IMR-90 (cell line): ENCODE measurements at regions not wholly inside any gene's neighbourhood (a gene's known extent, or its start where the extent isn't known, plus 50 kb on each side); places are given as distances from the start of the nearest gene placed in this dataset.

Experiments
- ATAC-seq: fragments of 200-7000 bp; cut with Tn5 transposase; 2 replicates; pipeline ENCODE4 v1.9.1; 2020; ENCODE audit warnings: low read depth, mild to moderate bottlenecking, moderate library complexity
- BruUV-seq: library from RNA; stranded (reverse); fragments of 400-500 nt; replicated peaks from 2 replicates; lab custom pipeline; 2021; lab: Mats Ljungman, UMichigan
- CTCF ChIA-PET: fragments of 300-600 bp; formaldehyde crosslinking; extraction: SDS; loops from one replicate; lab custom pipeline; 2021; ENCODE audit warnings: antibody characterized with exemption; lab: Yijun Ruan, JAX
- POLR2A ChIA-PET: fragments of 300-600 bp; sonication (Branson Sonifier 250); formaldehyde crosslinking; loops from one replicate; lab custom pipeline; 2022; ENCODE audit warnings: antibody characterized with exemption; ENCODE audit not compliant: unreplicated experiment; lab: Charles Lee
- DNase-seq: peaks from one replicate; pipeline ENCODE4 v3.0.0; 2013
- H2AFZ ChIP-seq: replicated peaks from 2 replicates; pipeline ENCODE3; 2013; ENCODE audit warnings: low read length, mild to moderate bottlenecking; ENCODE audit not compliant: poor library complexity
- H2AK5ac ChIP-seq: 2 replicates; pipeline ENCODE4 v1.6.1; 2013; ENCODE audit warnings: low read depth, low read length, inconsistent platforms
- H2AK9ac ChIP-seq: replicated peaks from 2 replicates; pipeline ENCODE3; 2013; ENCODE audit warnings: mild to moderate bottlenecking, low read depth, low read length, moderate library complexity; ENCODE audit not compliant: poor library complexity
- H2BK120ac ChIP-seq: 2 replicates; pipeline ENCODE4 v1.6.1; 2013; ENCODE audit warnings: low read depth, low read length, inconsistent platforms
- H2BK15ac ChIP-seq: 3 replicates; pipeline ENCODE4 v1.6.1; 2013; ENCODE audit warnings: low read depth, low read length, inconsistent platforms
- H2BK20ac ChIP-seq: 2 replicates; pipeline ENCODE4 v1.6.1; 2013; ENCODE audit warnings: low read depth, mild to moderate bottlenecking, inconsistent platforms, low read length, moderate library complexity
- H2BK5ac ChIP-seq: 2 replicates; pipeline ENCODE4 v1.6.1; 2013; ENCODE audit warnings: mild to moderate bottlenecking, low read depth, low read length, inconsistent platforms; ENCODE audit not compliant: poor library complexity, severe bottlenecking
- H3K14ac ChIP-seq: replicated peaks from 2 replicates; pipeline ENCODE4 v1.6.1; 2013; ENCODE audit warnings: low read depth, low read length, inconsistent platforms
- H3K18ac ChIP-seq: 2 replicates; pipeline ENCODE4 v1.6.1; 2013; ENCODE audit warnings: low read depth, low read length, control low read depth
- H3K23ac ChIP-seq: 2 replicates; pipeline ENCODE4 v1.6.1; 2013; ENCODE audit warnings: low read depth, low read length, inconsistent platforms
- H3K27ac ChIP-seq: 2 replicates; pipeline ENCODE4 v1.5.1; 2013; ENCODE audit warnings: mild to moderate bottlenecking, control low read depth, low read length; ENCODE audit not compliant: insufficient read depth
- H3K27me3 ChIP-seq: 2 replicates; pipeline ENCODE4 v1.6.1; 2013; ENCODE audit warnings: low read length; ENCODE audit not compliant: control insufficient read depth, insufficient read depth
- H3K36me3 ChIP-seq: 2 replicates; pipeline ENCODE4 v1.6.1; 2013; ENCODE audit warnings: low read length, mixed read lengths; ENCODE audit not compliant: control insufficient read depth, insufficient read depth
- H3K4ac ChIP-seq: 2 replicates; pipeline ENCODE4 v1.6.1; 2013; ENCODE audit warnings: low read depth, low read length, inconsistent platforms
- H3K4me1 ChIP-seq: 2 replicates; pipeline ENCODE4 v1.6.1; 2013; ENCODE audit warnings: low read length, mixed read lengths; ENCODE audit not compliant: control insufficient read depth, insufficient read depth
- H3K4me2 ChIP-seq: 2 replicates; pipeline ENCODE4 v1.6.1; 2013; ENCODE audit warnings: low read depth, mild to moderate bottlenecking, control low read depth, low read length, moderate library complexity
- H3K4me3 ChIP-seq: 2 replicates; pipeline ENCODE4 v1.5.1; 2013; ENCODE audit warnings: low read depth, mild to moderate bottlenecking, control low read depth, low read length, moderate library complexity; ENCODE audit not compliant: insufficient read depth
- H3K56ac ChIP-seq: 2 replicates; pipeline ENCODE4 v1.6.1; 2013; ENCODE audit warnings: low read length, inconsistent platforms; ENCODE audit not compliant: insufficient read depth; ENCODE audit errors: extremely low read depth
- H3K79me1 ChIP-seq, 2 experiments: 2 replicates each; pipeline ENCODE4 v1.6.1; 2013; ENCODE audit warnings: low read length in 2 of 2, inconsistent platforms in 1 of 2, low read depth in 1 of 2
- H3K9ac ChIP-seq: 2 replicates; pipeline ENCODE4 v1.6.1; 2013; ENCODE audit warnings: low read depth, low read length, control low read depth
- H3K9me1 ChIP-seq: 2 replicates; pipeline ENCODE4 v1.6.1; 2013; ENCODE audit warnings: low read length, inconsistent platforms; ENCODE audit not compliant: insufficient read depth
- H3K9me3 ChIP-seq: 2 replicates; pipeline ENCODE4 v1.6.1; 2013; ENCODE audit warnings: low read length; ENCODE audit not compliant: control insufficient read depth, insufficient read depth
- H4K20me1 ChIP-seq: 2 replicates; pipeline ENCODE4 v1.6.1; 2013; ENCODE audit warnings: low read length, inconsistent platforms; ENCODE audit not compliant: insufficient read depth
- H4K5ac ChIP-seq: 2 replicates; pipeline ENCODE4 v1.6.1; 2013; ENCODE audit warnings: mild to moderate bottlenecking, low read depth, low read length, control low read depth
- H4K8ac ChIP-seq, 2 experiments: 2 replicates each; pipeline ENCODE4 v1.6.1; 2013; ENCODE audit warnings: low read depth in 2 of 2, low read length in 2 of 2, control low read depth in 1 of 2, inconsistent platforms in 1 of 2
- H4K91ac ChIP-seq: 2 replicates; pipeline ENCODE4 v1.6.1; 2013; ENCODE audit warnings: low read depth, low read length, inconsistent platforms; ENCODE audit not compliant: insufficient read depth
- CHD1 ChIP-seq: IDR thresholded peaks from 2 replicates; pipeline ENCODE4 v1.6.1; 2012; ENCODE audit warnings: low read depth, low read length, improper control_type of control experiment
- MAZ ChIP-seq: IDR thresholded peaks from 2 replicates; pipeline ENCODE4 v1.6.1; 2012; ENCODE audit warnings: low read depth, mild to moderate bottlenecking, low read length, improper control_type of control experiment, moderate library complexity, borderline replicate concordance
- POLR2A ChIP-seq: IDR thresholded peaks from 2 replicates; pipeline ENCODE4 v1.6.1; 2012; ENCODE audit warnings: mild to moderate bottlenecking, low read depth, low read length
- RAD21 ChIP-seq: IDR thresholded peaks from 2 replicates; pipeline ENCODE4 v1.6.1; 2012; ENCODE audit warnings: low read length, improper control_type of control experiment
- RFX5 ChIP-seq: IDR thresholded peaks from 2 replicates; pipeline ENCODE4 v1.8.0; 2012; ENCODE audit warnings: low read depth, mild to moderate bottlenecking, low read length, moderate library complexity
- SMC3 ChIP-seq: fragments of 150-350 bp; IDR thresholded peaks from 2 replicates; pipeline ENCODE4 v1.6.1; 2016; ENCODE audit warnings: low read depth, mild to moderate bottlenecking, antibody characterized with exemption, low read length, moderate library complexity
- WGBS, 2 experiments: methylation state at CpG; one replicate each; pipeline versions ENCODE4 v1.1.5 to v1.1.7; 2013; ENCODE audit warnings: missing lambda C conversion rate in 2 of 2; ENCODE audit not compliant: insufficient read length in 1 of 2; ENCODE audit errors: extremely low coverage in 2 of 2; 5-methylcytosine and 5-hydroxymethylcytosine counted together
- dilution Hi-C: fragments of 300-500 bp; cut with HindIII; formaldehyde crosslinking; loops from one replicate; pipeline ENCODE4 v1.14.3; 2018; ENCODE audit warnings: low sequenced_read_pairs; ENCODE audit not compliant: unreplicated experiment
- in situ Hi-C: fragments of 300-500 bp; cut with MboI; formaldehyde crosslinking; loops from 3 replicates; pipeline ENCODE4 v1.14.3; 2019; ENCODE audit warnings: low sequenced_read_pairs, inconsistent platforms, mixed read lengths
- intact Hi-C: fragments of 100-400 bp; cut with micrococcal nuclease; formaldehyde crosslinking; loops from 2 replicates; pipeline ENCODE4 v1.10.0; 2022
- TF ChIP-seq, protein P1 (sequence below): fragments of 150-350 bp; IDR thresholded peaks from 2 replicates; pipeline ENCODE4 v1.6.1; 2016; ENCODE audit warnings: low read depth, mild to moderate bottlenecking, low read length, moderate library complexity, borderline replicate concordance
- TF ChIP-seq, protein P2 (sequence below): fragments of 150-350 bp; IDR thresholded peaks from 2 replicates; pipeline ENCODE4 v1.6.1; 2017; ENCODE audit warnings: mild to moderate bottlenecking, antibody characterized with exemption, low read length, low read depth

DNA sequence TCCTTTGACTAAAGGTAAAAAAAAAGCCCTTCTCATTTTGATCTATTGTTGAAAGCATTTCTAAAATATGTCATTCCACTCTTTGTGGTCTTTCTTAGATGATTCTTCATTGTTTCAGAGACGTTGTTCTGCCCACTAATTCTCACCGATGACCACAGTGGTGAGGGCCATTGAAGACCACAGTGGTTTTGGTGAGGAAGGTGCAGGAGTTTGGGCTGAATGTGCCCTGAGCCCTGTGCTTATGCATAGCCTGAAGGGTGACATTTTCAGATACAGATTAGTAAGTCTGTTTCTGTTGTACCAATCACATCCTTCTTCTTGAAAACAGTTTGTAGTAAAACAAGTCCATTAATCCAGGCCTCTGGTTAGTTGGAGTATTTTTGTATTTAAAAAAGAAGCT is 251.3 kb upstream of the ATP5MC3 start:
- no peak overlapping the region for H3K14ac ChIP-seq
- H4K20me1 ChIP-seq: no peaks in the 10 kb centered on the region
- H3K56ac ChIP-seq: no peak overlapping the region
- no peaks in the 10 kb centered on the region for H3K36me3 ChIP-seq
- H3K4ac ChIP-seq: no peak overlapping the region
- H4K8ac ChIP-seq: no peak overlapping the region
- intact Hi-C loops (no loop called here), in situ Hi-C loops (no loop called here), dilution Hi-C loops (no loop called here)
- no peaks in the 10 kb centered on the region for H3K9me1 ChIP-seq
- WGBS, 2 experiments: 80% methylated on average over 2 of the region's 2 CpGs; no CpG with 5 or more reads in 1 of the 2 experiments
- H3K4me1 ChIP-seq: no peaks in the 10 kb centered on the region
- no peak overlapping the region for H2BK20ac ChIP-seq
- ChIA-PET CTCF (no interaction called here), POLR2A (no interaction called here)
- no peak overlapping the region for H2AFZ ChIP-seq
- no peaks in the 10 kb centered on the region for H3K79me1 ChIP-seq
- no peak overlapping the region for H2AK9ac ChIP-seq
- no peak overlapping the region for H3K4me2 ChIP-seq
- H4K5ac ChIP-seq: no peak overlapping the region
- H2BK15ac ChIP-seq: no peak overlapping the region
- TF ChIP-seq CHD1 (no peak), RAD21 (no peak), RFX5 (no peak), MAZ (no peak), POLR2A (no peak), SMC3 (no peak)
- TF ChIP-seq, protein P1, sequence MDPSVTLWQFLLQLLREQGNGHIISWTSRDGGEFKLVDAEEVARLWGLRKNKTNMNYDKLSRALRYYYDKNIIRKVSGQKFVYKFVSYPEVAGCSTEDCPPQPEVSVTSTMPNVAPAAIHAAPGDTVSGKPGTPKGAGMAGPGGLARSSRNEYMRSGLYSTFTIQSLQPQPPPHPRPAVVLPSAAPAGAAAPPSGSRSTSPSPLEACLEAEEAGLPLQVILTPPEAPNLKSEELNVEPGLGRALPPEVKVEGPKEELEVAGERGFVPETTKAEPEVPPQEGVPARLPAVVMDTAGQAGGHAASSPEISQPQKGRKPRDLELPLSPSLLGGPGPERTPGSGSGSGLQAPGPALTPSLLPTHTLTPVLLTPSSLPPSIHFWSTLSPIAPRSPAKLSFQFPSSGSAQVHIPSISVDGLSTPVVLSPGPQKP: no peak
- TF ChIP-seq, protein P2, sequence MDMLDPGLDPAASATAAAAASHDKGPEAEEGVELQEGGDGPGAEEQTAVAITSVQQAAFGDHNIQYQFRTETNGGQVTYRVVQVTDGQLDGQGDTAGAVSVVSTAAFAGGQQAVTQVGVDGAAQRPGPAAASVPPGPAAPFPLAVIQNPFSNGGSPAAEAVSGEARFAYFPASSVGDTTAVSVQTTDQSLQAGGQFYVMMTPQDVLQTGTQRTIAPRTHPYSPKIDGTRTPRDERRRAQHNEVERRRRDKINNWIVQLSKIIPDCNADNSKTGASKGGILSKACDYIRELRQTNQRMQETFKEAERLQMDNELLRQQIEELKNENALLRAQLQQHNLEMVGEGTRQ: no peak
- no peak overlapping the region for H2BK5ac ChIP-seq
- H4K91ac ChIP-seq: no peak overlapping the region
- no peak overlapping the region for H3K27ac ChIP-seq
- DNase-seq (no peak), ATAC-seq (no peak)
- no peak overlapping the region for H3K18ac ChIP-seq
- H2BK120ac ChIP-seq: no peak overlapping the region
- H3K23ac ChIP-seq: no peak overlapping the region
- no TSS peak for BruUV-seq
- no peak overlapping the region for H2AK5ac ChIP-seq
- H3K9ac ChIP-seq: no peak overlapping the region
- no peaks in the 10 kb centered on the region for H3K9me3 ChIP-seq
- no peaks in the 10 kb centered on the region for H3K27me3 ChIP-seq
- H3K4me3 ChIP-seq: no peak overlapping the region
